ENCODE measurements at regions not wholly inside any gene's neighbourhood (a gene's known extent, or its start where the extent isn't known, plus 50 kb on each side); places are given as distances from the start of the nearest gene placed in this dataset.

DNA sequence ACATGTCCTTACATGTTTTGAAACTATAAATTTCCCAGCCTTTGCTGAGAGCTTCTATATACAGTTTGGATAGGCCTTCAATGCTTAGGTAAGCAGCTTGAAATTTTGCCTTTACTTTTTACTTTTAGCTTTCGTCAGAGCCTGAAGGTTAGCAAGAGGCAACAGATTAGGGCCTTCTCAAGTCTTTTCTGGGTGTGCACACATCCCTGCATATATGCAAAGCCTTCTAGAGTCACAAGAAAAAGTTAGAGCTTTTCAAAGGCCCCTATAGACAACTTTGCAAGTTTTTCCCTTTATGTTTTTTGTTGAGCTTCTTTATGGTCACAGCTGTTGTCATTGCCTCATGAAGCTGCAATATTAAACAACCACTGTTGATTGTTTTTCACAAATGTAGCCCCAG is 778.4 kb downstream of the GALC start:
- no peak for DNase-seq

GRCh38 chr14:87207756-87208155 is 785.2 kb downstream of the GALC start:
- no peak for DNase-seq

GRCh38 chr14:87205811-87206210 is 787.2 kb downstream of the GALC start:
- DNase-seq = no peak

DNA sequence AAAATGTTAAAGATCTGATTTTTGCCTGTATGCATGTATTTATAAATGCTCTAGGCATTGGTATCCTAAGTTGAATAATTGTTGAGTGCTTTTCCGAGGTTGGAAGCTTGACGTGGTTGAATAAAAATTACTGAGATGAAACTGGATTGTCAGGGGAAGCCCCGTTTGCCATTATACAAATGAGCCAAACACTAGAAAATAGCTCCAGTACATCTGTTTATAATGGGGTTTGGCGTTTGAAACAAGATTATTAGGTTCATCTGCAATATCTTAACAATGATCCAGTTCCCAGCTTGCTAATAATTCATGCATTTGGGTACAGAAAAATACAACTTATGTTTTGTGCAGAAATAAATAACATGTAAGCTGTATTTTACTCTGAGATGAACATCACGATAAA is 789.6 kb downstream of the GALC start:
- no peak for DNase-seq

DNA sequence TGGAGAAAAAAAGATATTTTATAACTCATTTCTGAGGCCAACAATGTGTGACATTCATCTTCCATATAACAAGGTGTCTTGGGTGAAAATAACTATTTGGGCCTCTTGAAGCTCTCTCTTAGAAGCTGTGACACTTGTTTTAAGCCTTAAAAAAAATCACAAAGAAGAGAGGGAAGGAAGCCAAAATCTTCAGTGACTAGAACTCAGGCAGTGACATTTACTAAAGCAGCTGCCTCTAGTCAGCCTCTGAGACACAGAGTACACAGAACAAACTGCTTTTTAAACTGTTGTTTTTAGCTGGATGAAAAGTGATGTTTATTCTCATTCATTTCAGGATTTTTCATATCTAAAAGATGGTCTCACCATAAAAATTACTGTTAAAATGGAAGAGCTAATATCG is 793.6 kb downstream of the GALC start:
- DNase-seq = no peak

GRCh38 chr14:87196436-87196835 is 796.5 kb downstream of the GALC start:
- DNase-seq = no peak

GRCh38 chr14:87187786-87188185 is 805.2 kb downstream of the GALC start:
- DNase-seq = no peak

DNA sequence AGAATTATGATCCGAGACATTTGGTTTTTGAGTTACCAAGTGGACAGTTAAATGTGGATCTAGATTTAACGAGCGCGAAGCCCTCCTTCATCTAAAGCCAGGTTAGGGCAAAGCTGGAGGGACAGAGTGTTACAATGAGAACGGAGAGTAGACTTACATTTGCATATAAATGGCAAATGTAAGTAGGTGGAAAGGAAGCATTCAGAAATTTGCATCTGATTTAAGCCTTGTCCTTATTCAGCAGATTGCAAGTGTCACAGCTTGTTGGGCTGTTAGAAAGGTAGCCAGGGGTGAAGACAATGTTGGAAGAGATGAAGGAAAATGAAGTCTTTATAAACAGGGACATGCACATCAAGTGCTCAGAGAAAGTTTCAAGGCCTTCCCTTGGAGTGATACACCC is 806.2 kb downstream of the GALC start:
- no peak for DNase-seq

GRCh38 chr14:87185961-87186560 is 806.9 kb downstream of the GALC start:
- no peak for DNase-seq

- no peak for DNase-seq
Measured at GRCh38 chr14:87184180-87184579, 808.8 kb downstream of the GALC start.

DNA sequence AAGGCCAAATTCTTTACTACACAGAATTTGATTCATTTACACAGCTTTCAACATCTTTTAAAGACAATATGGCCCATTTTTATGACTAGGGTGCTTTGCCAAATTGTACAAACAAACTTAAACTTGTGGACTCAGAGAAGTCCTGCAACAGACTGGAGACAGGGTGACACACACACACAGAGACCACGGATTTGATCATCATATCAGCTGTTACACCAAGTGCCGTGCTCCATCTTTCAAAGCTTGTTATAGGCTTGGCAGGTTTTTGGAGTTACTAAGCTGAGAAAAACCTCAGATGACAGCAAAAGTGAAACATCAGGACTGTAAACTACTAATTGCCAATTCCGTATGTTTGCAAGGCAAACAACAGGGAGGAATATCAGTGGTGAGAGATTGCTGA is 811.7 kb downstream of the GALC start:
- DNase-seq = no peak

GRCh38 chr14:87179936-87180335 is 813.0 kb downstream of the GALC start:
- no peak for DNase-seq

GRCh38 chr14:87178277-87178676 is 814.7 kb downstream of the GALC start:
- no peak for DNase-seq

DNA sequence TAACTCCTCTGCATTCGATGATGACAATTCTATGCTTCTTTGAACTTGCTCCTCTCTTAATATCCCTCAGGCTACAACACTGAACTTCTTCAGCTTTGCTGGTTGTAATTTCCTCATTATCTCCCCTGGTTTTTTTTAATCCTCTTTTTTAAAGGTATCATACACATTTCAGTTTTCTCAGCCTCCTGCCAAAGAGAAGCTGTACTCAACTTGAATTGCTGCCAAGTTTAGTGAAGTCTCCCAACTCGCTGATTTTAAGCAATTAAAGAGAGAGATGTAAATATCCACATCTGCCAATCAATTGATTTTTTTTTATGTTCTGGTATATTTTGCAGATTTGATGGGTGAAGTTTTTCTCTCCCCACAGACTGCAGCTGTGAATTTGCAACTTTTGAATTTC is 817.8 kb downstream of the GALC start:
- DNase-seq = no peak

- no peak for DNase-seq
Measured at GRCh38 chr14:87171141-87171540, 821.8 kb downstream of the GALC start.

- no peak for DNase-seq
Measured at GRCh38 chr14:87170179-87170578, 822.8 kb downstream of the GALC start.

- DNase-seq = no peak
Measured at GRCh38 chr14:87169362-87169761, 823.6 kb downstream of the GALC start.

- DNase-seq = no peak
Measured at GRCh38 chr14:87161502-87161901, 831.5 kb downstream of the GALC start.

DNA sequence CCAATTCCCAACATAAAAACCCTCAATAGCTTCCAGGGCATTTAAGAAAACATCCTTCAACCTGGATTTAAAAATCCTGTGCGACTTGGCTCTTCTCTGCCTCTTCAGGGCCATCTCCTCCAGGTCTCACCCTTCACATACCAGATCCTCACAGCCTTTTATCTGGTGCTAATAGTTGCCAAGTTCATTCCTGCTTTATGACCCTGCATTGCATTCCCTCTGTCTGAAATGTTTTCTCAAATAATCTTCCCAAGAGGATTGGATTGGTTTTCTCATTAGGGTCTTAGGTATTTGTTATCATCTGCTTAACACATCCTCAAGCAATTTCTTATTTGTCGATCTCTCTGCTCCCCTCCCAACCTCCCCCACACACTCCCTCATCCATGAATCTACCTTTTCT is 832.0 kb downstream of the GALC start:
- no peak for DNase-seq

GRCh38 chr14:87158283-87158682 is 834.7 kb downstream of the GALC start:
- no peak for DNase-seq

DNA sequence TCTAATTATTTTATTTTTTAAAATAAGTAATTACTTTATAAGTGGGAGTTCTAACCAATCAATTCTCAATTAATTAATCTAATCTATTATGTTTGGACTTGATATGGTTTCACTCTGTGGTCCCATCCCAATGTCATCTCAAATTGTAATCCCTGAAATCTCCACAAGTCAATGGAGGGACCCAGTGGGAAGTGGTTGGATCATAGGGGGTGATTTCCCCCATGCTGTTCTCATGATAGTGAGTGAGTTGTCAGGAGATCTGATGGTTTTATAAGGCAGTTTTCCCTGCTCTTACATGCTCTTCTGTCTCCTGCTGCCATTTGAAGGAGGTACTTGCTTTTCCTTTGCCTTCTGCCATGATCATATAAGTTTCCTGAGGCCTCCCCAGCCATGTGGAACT is 836.1 kb downstream of the GALC start:
- no peak for DNase-seq

GRCh38 chr14:87155856-87156488 is 837.0 kb downstream of the GALC start:
- no peak for DNase-seq

DNA sequence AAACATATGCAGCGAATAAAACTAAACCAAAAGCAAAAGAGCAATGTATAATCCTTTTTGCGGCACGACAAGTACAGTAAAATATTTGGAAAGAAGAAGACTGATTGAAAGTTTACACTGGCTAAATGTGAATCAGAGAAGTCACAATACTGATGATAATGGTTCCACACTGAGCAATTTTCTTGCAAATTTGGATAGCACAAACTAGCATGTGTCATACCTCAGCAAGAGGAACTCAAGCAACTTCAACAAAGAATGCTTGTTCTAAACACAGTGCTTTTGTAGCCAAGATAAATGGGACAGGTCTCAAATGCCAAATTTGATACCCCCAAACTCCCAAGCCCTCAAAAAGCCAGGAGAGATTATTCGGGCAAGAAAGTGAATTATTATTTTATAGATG is 839.1 kb downstream of the GALC start:
- DNase-seq = no peak

GRCh38 chr14:87153391-87153790 is 839.6 kb downstream of the GALC start:
- no peak for DNase-seq

- no peak for DNase-seq
Measured at GRCh38 chr14:87152693-87153092, 840.3 kb downstream of the GALC start.
